Peyer's patch (tissue), 4 donors: ENCODE measurements at regions not wholly inside any gene's neighbourhood (a gene's known extent, or its start where the extent isn't known, plus 50 kb on each side); places are given as distances from the start of the nearest gene placed in this dataset.

ENCODE experiments used
- DNase-seq, 3 donors: peaks; one replicate each; pipeline ENCODE4 v3.0.0-alpha.2; 2017 to 2019
- H3K27ac ChIP-seq, 4 donors: fragments of 200-600 bp; sonication (generic); one replicate each; pipeline ENCODE4 v1.5.1; 2016 to 2019
- H3K27me3 ChIP-seq, 2 donors: fragments of 200-600 bp; sonication (generic); one replicate each; pipeline ENCODE4 v1.5.1; 2019
- H3K36me3 ChIP-seq, 3 donors: fragments of 200-600 bp; sonication (generic); one replicate each; pipeline ENCODE4 v1.5.1; 2016 to 2019
- H3K4me1 ChIP-seq, 4 donors: fragments of 200-600 bp; sonication (generic); one replicate each; pipeline ENCODE4 v1.5.1; 2016 to 2019
- H3K4me3 ChIP-seq, 4 donors: fragments of 200-600 bp; sonication (generic); 1 replicate in 3 of 4; 2 replicates in 1 of 4; pipeline ENCODE4 v1.5.1; 2016 to 2019; ENCODE audit warnings: mild to moderate bottlenecking in 1 of 4
- H3K9me3 ChIP-seq, 4 donors: fragments of 200-600 bp; sonication (generic); one replicate each; pipeline ENCODE4 v1.5.1; 2016 to 2019; ENCODE audit warnings: mild to moderate bottlenecking in 1 of 4
- CTCF ChIP-seq, 6 experiments: fragments of 450-650 bp in 4 of 6; fragments of 200-600 bp in 2 of 6; sonication (generic) in 1 of 6; IDR thresholded peaks; one replicate each; pipeline ENCODE4 v1.5.1; 2017 to 2019; ENCODE audit warnings: antibody characterized with exemption in 6 of 6, mild to moderate bottlenecking in 3 of 6, moderate library complexity in 1 of 6
- POLR2A ChIP-seq, 2 donors: fragments of 450-650 bp; IDR thresholded peaks; one replicate each; pipeline ENCODE4 v1.5.1; 2017; ENCODE audit warnings: antibody characterized with exemption in 2 of 2, mild to moderate bottlenecking in 2 of 2, moderate library complexity in 2 of 2

GRCh38 chr4:4666187-4666586 is 124.3 kb upstream of the STX18 start:
- DNase-seq, result no peak
- no peaks in the 10 kb centered on the region for H3K9me3 ChIP-seq
- no peaks in the 10 kb centered on the region for H3K4me1 ChIP-seq
- H3K27ac ChIP-seq, result no peak overlapping the region
- no peaks in the 10 kb centered on the region for H3K36me3 ChIP-seq
- TF ChIP-seq POLR2A (IDR thresholded peaks at IDR 0.05), result no peak
- no peaks in the 10 kb centered on the region for H3K27me3 ChIP-seq
- H3K4me3 ChIP-seq, result no peak overlapping the region

- H3K27ac ChIP-seq, result no peak overlapping the region
- DNase-seq, result no peak
- H3K27me3 ChIP-seq, result no peaks in the 10 kb centered on the region
- TF ChIP-seq CTCF (IDR thresholded peaks at IDR 0.05) (no peak), POLR2A (IDR thresholded peaks at IDR 0.05) (no peak)
- no peaks in the 10 kb centered on the region for H3K9me3 ChIP-seq
- H3K4me3 ChIP-seq, result no peak overlapping the region
- H3K4me1 ChIP-seq, result no peaks in the 10 kb centered on the region
- no peaks in the 10 kb centered on the region for H3K36me3 ChIP-seq
Observed at GRCh38 chr4:4664234-4664633, 122.4 kb upstream of the STX18 start.

- TF ChIP-seq CTCF (IDR thresholded peaks at IDR 0.05), result no peak
- TF ChIP-seq POLR2A (IDR thresholded peaks at IDR 0.05), result no peak
- H3K9me3 ChIP-seq, result no peaks in the 10 kb centered on the region
- H3K36me3 ChIP-seq, result no peaks in the 10 kb centered on the region
- H3K27me3 ChIP-seq, result no peaks in the 10 kb centered on the region
- H3K4me1 ChIP-seq, result no peaks in the 10 kb centered on the region
- no peak for DNase-seq
- H3K4me3 ChIP-seq, result no peak overlapping the region
- H3K27ac ChIP-seq, result no peak overlapping the region
Observed at GRCh38 chr4:4663028-4663427, 121.2 kb upstream of the STX18 start.

GRCh38 chr4:4662230-4662629 is 120.4 kb upstream of the STX18 start:
- DNase-seq, result no peak
- Histone ChIP-seq H3K4me1 (no peaks in the 10 kb centered on the region), H3K9me3 (no peaks in the 10 kb centered on the region), H3K4me3 (no peak overlapping the region), H3K27ac (no peak overlapping the region), H3K36me3 (no peaks in the 10 kb centered on the region), H3K27me3 (no peaks in the 10 kb centered on the region)
- no peak for TF ChIP-seq POLR2A (IDR thresholded peaks at IDR 0.05)
- TF ChIP-seq CTCF (IDR thresholded peaks at IDR 0.05), result no peak

GRCh38 chr4:4659871-4660651 is 118.2 kb upstream of the STX18 start:
- H3K36me3 ChIP-seq, result no peaks in the 10 kb centered on the region
- no peaks in the 10 kb centered on the region for H3K27me3 ChIP-seq
- H3K4me1 ChIP-seq, result no peaks in the 10 kb centered on the region
- H3K27ac ChIP-seq, result no peak overlapping the region
- H3K4me3 ChIP-seq, result no peak overlapping the region
- DNase-seq, result no peak
- TF ChIP-seq POLR2A (IDR thresholded peaks at IDR 0.05) (no peak), CTCF (IDR thresholded peaks at IDR 0.05) (no peak)
- no peaks in the 10 kb centered on the region for H3K9me3 ChIP-seq

GRCh38 chr4:4658052-4658451 is 116.2 kb upstream of the STX18 start:
- Histone ChIP-seq H3K4me3 (no peak overlapping the region), H3K9me3 (no peaks in the 10 kb centered on the region), H3K36me3 (no peaks in the 10 kb centered on the region), H3K27me3 (no peaks in the 10 kb centered on the region), H3K4me1 (no peaks in the 10 kb centered on the region), H3K27ac (no peak overlapping the region)
- no peak for TF ChIP-seq CTCF (IDR thresholded peaks at IDR 0.05)
- TF ChIP-seq POLR2A (IDR thresholded peaks at IDR 0.05), result no peak
- no peak for DNase-seq
